ENCODE measurements at regions not wholly inside any gene's neighbourhood (a gene's known extent, or its start where the extent isn't known, plus 50 kb on each side); places are given as distances from the start of the nearest gene placed in this dataset.

DNA sequence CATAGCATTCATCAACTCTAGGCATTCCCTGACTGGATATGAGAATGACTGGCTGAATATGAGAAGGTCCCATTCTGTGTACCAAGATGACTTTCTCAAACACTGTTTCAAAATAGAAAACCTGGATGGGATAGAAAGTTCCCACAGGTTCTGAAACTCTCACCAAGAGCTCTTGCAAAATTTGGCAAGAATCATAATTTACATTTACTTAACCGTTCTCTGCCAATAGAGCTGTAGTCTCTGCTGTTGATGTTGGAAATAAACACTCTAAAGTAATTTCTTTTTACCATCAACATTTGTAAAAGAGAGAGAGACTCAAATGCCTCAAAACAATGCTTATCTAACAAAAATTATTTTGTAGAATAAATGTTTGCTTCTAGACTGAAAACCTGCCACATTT is 221.1 kb downstream of the LMO4 start:
- TF ChIP-seq POLR2A (IDR thresholded peaks at IDR 0.05) = no peak
- TF ChIP-seq, protein P1, sequence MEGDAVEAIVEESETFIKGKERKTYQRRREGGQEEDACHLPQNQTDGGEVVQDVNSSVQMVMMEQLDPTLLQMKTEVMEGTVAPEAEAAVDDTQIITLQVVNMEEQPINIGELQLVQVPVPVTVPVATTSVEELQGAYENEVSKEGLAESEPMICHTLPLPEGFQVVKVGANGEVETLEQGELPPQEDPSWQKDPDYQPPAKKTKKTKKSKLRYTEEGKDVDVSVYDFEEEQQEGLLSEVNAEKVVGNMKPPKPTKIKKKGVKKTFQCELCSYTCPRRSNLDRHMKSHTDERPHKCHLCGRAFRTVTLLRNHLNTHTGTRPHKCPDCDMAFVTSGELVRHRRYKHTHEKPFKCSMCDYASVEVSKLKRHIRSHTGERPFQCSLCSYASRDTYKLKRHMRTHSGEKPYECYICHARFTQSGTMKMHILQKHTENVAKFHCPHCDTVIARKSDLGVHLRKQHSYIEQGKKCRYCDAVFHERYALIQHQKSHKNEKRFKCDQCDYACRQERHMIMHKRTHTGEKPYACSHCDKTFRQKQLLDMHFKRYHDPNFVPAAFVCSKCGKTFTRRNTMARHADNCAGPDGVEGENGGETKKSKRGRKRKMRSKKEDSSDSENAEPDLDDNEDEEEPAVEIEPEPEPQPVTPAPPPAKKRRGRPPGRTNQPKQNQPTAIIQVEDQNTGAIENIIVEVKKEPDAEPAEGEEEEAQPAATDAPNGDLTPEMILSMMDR (IDR thresholded peaks at IDR 0.05) = no peak
